Activated T-cell treated with anti-CD3 and anti-CD28 coated beads for 1 hour (primary cell): ENCODE measurements at regions not wholly inside any gene's neighbourhood (a gene's known extent, or its start where the extent isn't known, plus 50 kb on each side); places are given as distances from the start of the nearest gene placed in this dataset.
"Not testable (repeated sequence)": the region's sequence is repeated elsewhere in the genome, so short reads cannot be mapped to it uniquely, and the experiment has no call there.

Source experiments
- DNase-seq: peaks from one replicate; pipeline ENCODE4 v3.0.0-alpha.2; 2020; ENCODE audit warnings: low read depth

DNA sequence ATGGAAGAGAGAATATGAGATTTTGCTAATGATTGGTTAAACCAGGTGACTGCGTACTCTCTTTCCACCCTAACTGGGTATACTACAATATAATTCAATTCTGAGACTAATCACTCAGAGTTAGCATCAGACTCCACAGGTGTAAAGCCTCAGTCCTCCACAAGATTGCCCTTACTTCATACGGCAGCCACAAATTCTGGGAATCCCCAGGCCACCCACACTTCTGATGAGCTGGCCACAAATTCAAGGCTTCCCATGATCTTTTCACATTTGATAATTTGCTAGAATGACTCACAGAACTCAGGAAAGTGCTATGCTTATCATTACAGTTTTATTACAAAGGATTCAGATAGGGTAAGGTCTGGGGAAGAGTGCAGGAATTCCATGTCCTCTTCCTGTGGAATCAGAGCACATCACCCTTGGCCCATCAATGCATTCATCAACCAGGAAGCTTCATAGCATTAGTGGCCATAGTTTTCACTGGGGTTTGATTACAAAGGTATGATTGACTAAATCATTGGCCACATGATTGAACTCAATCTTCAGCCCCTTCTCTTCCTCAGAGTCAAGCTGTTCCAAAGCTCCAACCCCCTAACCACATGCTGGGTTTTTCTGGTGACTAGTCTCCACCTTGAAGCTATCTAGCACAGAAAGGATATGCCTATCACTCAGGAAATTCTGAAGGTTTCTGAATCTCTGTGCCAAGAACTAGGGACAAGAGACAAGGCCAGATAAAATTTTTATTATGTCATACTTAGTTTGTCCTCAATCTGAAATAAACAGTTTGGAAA, 131.7 kb downstream of the HHIPL2 start:
- DNase-seq = no peak

DNA sequence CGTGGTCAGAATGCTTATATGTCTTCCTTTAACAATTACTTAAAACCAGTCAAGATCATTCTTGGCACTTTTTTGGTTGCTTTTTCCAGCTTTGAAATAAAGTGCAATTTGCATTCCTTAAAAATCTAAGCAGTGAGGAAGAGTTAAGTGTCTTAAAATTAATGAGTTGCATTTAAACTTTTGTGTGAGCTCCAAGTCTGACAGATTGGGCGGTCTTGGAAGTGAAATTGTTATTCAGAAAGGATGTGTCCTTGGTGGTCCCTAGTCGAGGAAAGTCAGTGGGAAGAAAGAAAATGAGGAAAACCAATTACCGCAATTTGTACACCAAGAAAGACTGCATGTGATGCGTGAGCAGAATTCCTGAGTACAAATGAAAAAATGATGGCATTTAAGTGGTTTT, 132.5 kb downstream of the HHIPL2 start:
- no peak for DNase-seq

DNA sequence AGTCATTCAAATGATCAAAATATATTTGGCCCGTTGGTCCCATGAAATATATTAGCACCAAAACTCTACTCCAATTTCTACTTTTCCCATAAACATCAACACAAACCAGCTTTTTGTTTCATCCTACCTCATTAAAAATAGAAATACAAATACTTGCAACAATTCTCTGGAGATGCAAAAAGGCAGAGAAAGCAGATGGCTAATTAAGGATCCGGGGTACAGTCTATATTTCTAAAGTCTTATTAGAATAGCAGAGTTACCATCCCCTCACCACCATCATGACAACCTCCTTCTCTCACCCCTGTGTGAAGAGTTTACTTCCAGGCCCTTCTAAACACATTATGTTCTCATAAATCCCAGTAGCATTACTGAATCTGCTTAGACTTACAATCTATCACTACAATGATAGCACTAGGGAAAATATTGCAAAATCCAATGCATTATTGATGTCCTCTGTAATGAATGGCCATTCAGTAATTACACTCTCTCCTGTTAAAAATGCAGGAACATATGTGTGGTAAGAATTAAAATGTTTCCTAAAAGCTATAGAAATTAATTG, 133.8 kb downstream of the HHIPL2 start:
- no peak for DNase-seq

DNA sequence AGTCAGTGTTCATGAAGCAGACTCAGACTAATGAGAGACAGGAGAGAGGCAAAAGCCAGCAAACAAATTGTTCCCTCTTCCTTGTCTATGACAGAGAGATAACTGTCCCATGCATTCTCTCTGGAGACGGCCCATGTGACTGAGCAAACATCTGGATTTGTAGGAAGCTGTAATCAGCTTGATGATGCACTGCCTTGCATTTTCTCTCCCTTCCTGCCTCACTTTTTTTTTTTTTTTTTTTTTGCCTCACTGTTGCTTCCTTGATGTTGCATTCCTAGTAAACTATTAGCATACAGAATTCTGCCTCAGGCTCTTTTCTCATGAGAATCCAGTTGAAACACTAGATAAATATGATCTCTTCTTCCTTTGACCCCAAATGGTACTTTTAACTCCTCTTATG, 134.5 kb downstream of the HHIPL2 start:
- no peak for DNase-seq

DNA sequence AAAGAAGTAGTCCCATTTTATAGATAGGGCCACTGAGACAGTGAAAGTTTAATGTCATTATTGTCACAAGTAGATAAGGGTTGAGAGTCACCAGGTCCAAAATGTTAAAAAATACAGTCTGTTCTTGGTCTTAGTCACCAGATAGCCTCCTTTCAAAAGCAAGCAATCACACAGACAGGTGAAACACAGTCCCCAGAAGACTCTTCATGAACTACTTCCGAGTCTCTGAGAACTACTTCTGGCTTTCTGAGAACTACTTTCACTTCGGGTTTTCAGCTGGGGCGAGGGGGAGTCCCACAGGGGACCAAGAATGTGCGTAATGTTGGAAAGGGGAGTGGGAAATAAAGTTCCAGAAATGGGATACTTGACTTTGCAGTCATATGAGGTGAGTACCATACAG, 143.2 kb downstream of the HHIPL2 start:
- no peak for DNase-seq

DNA sequence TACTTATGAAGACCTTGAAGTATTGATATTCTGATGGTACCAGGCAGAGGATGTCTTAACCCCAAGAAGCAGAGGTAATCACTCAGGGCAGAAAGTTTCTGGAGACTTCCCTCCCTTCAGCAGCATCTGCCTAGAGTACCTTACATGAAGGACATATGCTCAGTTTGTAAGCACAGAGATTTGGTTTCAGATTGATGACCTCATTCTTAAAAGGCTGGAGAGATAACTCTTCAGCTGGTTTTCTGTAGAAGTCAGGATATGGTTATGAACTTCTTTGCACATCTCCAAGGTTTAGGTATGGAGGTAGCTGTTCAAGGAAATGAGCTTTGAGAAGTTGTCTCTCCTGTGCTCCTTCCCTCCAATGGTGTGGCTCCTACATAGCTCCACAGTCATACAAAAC, 148.7 kb downstream of the HHIPL2 start:
- DNase-seq = no peak

DNA sequence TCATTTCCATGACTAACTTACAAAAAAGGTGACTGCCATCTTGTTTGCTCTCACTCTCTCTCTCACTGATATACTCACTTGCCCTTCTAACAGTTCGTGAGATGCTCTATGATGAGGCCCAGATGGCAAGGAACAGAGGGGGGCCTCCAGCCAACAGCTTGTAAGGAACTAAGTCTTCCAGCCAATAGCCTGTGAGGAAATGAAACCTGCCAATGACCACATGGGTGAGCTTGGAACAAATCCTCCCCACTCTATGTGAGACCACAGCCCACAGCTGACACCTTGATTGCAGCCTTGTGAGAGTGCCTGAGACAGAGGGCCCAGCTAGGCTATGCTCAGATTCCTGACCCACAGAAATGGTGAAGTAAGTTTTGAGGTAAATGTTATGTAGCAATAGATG, 153.7 kb downstream of the HHIPL2 start:
- DNase-seq = no peak

DNA sequence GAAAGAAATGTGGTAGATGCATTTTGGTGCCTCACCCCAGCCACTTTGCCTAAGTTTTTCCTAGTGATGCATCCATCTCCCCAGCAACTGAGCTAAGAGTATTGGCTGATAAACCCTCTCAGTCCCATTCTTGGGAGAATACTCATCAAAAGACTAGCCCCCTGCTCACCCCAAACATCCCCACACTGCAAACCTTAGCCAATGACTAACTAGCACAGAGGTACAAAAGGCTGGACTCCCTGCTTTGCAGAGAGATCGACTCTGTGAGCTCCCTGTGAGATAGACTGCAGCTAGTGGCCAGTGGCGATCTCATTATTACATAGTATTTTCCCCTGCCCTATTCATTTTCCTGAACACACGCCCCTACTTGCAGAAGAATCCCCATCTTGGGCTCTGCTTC, 155.3 kb downstream of the HHIPL2 start:
- DNase-seq = no peak

DNA sequence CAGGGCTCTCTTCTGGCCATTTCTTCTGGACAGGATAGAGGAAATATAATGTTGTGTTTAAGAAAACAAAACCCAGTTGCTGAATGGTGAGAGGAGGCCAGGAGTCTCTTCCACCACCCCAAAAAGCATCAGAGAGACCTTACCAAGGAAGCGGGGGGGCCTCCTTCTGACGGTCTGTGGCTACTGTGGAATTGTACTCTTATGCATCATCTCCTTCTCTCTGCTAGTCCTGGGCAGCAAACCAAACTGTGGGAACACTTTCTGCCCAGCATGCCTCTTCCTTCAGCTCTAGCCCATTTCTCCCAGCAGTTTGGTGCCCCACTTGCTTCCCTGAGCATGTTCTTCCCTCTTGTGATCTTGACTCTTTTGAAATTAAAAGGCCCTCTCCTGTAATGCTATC, 157.7 kb downstream of the HHIPL2 start:
- no peak for DNase-seq

DNA sequence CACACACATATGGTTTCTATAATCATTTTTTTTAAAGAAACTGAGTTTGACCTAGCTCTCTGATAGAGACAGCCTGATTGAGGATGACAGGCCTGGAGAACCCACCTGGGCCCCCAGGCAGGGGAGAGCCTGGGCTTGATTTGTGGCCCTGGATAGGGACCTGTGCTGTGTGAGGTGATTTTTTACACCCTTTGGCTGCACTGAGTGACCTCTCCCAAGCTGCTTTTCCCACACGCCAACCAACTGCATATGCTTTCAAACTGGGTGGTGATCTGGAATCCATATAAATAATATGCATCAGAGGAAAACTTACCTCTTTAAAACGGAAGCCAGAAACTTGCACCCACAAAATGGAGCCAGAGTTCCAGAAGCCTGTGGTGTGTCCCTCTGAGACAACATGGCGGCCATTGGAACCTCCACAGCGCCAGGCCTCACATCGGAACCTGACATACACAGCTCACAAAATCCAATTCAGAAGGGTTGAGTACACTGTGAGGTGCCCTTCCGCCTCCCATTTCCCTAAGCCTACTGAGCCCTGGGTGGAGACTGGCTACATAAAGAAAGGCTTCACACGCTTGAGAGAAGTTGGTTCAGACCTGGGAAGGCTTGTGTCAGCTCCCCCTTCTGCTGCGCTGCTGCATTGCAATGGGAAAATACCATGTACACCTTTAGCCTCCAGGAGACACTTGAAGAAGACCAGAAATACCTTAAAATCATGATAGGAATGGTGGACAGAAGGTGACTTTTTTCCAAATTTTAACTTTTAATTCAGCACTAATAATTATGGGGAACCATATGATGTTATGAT, 160.7 kb downstream of the HHIPL2 start:
- no peak for DNase-seq

DNA sequence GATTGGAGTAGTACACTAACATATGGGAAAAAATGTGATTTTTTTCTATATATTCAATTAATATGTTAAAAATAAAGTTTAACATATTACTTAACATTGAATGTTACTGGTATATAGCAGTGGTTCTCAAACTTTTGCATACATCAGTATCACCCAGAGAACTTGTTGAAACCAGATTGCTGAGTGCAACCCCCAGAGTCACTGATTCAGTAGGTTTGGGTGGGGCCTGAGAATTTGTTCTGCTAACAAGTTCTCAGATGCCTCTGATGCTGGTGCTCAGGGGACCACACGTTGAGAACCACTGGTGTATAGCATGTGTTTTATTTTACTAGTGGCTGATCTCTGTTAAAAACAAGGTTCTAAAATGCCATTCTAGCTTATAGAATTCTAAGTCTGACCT, 161.9 kb downstream of the HHIPL2 start:
- no peak for DNase-seq

DNA sequence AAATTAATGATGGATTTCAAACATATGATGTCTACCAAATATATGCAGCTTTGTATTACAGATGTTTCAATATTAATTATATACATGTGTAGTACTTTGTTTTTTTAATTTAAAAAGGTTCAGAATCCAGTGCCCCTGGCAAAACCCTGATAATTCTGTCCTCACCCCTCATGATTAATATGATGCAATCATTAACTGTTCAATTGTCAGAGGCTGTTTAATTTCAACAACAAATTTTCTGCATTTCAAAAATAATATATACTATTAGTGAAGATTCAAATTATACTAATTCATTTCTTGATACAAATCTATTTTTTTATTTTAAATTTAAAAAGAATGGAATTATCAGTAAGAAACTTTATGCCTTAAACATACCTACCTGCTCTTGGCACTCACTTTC, 162.6 kb downstream of the HHIPL2 start:
- DNase-seq = no peak

DNA sequence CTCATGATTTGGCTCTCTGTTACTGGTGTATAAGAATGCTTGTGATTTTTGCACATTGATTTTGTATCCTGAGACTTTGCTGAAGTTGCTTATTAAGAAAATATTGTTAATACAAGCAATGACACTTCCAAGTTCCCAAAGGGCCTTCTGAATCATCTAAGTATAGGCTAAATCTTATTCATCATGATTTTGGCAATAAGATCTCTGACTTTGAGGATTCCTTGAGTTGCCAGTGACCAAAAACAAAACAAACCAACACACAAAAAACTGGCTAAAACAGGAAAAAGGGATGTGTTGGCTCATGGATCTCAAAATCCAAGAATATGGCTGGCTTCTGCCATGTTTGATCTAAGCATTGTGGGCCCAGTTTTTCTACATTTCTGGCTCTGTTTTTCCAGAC, 163.4 kb downstream of the HHIPL2 start:
- DNase-seq = no peak

DNA sequence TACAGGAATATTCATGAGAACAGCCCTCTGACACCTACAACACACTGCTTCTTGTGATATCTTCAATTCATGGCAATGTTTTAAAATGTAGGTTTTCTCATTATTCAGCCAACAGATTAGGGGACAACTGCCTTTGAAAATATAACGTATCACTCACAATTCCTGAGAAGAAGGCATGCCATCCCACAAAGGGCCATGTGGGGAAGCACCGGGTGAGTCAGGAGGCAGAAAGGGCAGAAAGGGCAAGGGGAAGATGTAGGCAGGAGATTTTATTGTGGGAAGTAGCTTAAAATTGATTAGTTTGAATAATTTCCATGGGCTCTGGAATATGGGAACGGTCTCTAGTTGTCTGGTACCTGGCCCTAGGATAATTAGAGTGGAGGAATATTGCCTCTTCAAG, 165.7 kb downstream of the HHIPL2 start:
- DNase-seq = no peak

DNA sequence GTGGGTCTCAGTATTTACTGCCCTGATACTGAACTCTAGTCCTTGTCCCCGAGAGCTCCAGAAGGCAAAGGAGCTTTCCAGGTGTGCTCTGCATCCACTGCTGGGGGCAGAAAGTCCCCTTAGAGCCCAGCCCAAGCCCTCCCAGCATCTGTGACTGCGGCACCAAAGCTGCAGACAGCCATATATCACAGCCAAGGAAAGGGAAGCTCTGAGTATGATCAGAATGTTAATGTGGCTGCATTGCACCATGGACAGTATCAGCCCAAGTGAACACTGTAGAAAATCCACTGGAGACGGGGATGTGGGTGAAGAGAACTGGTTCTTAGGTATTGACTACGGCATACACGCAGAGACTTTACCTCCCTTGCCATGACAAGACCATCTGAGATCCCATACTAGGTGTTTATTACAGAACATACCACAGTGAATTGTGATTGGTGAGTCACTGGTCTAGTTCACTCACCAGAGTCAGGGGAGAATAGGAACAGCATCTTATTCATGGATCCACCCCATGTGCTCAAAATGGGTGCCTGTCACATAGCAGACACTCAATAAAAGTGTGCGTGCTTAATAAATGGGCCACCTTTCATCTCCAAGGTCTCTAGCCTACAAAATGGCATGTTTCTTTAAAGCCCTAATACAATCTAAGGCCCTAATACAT, 170.3 kb downstream of the HHIPL2 start:
- DNase-seq = no peak

DNA sequence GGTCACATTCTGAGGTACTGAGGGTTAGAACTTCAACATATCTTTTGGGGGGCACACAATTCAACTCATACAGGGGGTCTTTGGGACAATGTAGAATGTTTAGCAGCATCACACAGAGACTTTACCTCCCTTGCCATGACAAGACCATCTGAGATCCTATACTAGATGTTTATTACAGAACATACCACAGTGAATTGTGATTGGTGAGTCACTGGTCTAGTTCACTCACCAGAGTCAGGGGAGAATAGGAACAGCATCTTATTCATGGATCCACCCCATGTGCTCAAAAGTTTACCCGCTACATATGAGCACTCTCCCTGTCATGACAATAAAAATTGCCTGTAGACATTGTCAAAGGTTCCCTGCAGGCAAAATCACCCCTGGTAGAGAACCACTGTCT, 171.1 kb downstream of the HHIPL2 start:
- not testable (repeated sequence) for DNase-seq

DNA sequence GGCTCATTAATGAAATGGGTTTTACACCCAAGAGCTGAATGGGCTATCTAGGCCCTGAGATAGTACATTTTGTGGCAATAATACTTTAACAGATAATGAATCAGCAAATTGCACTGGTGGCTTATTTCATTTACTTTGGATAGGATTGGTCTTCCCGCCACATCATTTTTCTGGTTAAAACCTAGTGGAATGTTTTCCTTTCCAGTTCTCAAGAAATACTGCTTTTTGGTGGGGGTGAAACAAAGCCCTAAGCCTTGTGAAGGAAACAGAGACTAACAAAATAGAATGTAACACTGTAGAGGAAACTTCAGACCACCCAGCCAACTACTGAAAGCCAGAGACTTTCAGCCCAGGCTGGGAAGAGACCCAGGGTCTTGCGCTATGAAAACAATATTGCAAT, 172.2 kb downstream of the HHIPL2 start:
- no peak for DNase-seq

DNA sequence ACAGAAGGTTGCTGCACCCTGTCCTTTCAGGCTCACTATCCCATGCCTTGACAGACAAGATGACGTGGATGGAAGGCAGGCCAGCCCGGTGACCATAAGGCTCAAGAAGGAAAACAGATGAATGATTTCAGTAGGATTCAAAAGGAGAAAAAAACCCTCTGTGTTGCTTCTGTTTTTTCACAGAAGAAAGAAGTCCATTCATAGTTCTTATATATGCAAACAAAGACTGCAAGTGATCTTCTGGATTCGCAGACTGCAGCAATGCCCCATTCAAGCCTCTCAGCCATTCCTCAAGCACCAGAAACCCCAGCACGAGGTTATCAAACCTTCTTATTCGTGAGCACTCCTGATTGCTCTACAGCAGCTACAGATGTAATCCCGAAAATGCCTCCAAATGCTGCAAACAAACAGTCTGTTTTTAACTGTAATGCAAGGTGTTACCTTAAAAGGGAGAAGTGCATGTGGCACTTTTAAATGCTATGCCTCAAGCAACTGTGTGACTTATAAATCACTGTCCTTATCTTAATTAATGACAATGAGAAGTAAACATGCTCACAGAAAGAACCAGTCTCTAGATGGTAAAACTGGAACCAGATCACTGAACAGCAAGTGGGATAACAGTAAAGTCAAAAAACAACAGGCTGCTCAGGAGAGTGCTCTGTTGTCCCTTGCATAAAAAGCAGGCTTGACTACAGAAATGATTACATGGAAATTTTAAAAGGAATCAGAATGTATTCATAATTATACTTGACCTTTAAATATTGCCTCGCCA, 173.9 kb downstream of the HHIPL2 start:
- DNase-seq = no peak

DNA sequence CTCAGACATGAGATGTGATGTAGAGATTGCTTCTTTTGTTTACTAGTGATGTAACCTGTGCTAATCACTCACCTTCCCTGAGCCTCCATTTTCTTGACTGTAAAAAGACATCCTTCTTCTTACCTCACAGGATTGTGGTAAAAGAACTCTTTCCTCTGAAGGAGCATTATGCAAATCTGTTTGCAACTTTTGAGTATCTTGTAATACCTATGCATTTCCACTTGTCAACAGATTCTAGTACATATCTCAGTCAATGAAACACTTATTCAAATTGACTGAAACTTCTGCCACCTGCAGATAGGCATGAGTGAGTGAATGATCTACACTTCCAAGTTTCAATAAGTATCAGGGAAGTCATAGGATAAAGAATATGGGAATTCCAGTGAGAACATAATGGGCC, 174.7 kb downstream of the HHIPL2 start:
- DNase-seq = no peak

DNA sequence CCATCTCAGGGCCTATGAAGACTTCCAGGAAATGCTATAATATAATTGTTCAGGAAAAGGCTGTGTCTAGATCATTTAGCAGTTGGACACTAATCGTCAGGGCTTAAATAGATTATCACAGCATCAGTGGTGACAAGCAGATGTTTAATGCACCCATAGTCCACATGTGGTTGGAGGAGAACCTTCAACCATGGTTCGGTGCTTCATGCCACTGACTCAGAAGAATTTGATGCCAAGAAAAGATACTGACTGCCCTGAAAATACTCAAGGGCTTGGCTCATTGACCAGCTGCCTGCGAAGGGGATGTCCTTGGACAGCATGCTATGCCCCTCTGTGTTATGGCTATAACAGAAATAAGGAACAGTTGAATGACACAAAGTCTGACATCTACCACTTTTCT, 175.7 kb downstream of the HHIPL2 start:
- no peak for DNase-seq

DNA sequence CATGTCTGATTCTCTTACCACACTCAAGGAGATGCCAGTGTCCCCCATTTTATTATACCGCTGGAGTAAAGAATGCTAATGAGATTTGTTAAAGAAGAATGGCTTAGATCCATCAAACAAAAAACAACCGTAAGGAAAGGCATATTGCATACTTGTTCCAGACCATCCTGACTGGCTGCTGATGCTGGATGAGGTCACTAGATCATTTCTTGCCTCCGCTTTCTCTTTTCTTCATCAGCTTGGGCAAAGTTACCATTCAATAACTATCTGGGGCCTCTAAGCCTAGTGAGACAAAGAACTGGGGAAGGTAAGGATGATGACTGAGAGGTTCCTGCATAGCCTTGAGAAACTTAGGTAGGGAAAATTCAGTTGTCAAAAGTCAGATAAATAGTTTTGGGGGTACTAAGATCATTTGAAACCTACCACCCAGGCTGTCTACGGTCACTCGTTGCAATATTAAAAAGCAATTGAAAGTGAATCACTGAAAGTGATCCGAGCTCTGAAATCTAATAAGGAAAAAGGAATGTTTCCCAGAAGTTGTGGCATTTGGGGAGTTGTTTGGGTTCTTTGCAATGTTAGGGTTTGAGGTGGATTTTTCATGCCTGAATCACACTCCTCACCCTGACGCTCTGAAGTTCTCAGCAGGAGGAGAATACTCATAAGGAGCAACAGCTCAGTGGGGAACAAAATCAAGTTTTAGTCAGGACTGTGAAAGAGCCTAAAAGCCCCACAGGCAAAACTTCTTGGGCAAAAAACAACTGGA, 176.8 kb downstream of the HHIPL2 start:
- no peak for DNase-seq
